Spleen (tissue), 7 donors: ENCODE measurements at regions not wholly inside any gene's neighbourhood (a gene's known extent, or its start where the extent isn't known, plus 50 kb on each side); places are given as distances from the start of the nearest gene placed in this dataset.

ENCODE experiments used
- POLR2AphosphoS5 ChIP-seq, 3 donors: sonication (generic); formaldehyde crosslinking; IDR thresholded peaks; one replicate each; pipeline ENCODE4 v1.5.1; 2017; ENCODE audit warnings: antibody characterized with exemption in 3 of 3
- TF ChIP-seq, protein P1 (sequence below), 11 experiments: fragments of 200-600 bp in 7 of 11; fragments of 450-650 bp in 4 of 11; sonication (generic) in 4 of 11; IDR thresholded peaks in 8 of 11; conservative IDR thresholded peaks in 3 of 11; 1 replicate in 7 of 11; 2 replicates in 4 of 11; pipeline versions ENCODE4 v1.4.0 to v1.8.0; 2016 to 2021; ENCODE audit warnings: antibody characterized with exemption in 11 of 11, inconsistent platforms in 4 of 11, mild to moderate bottlenecking in 1 of 11
- donor health status: DM: no; HTN: no; CAD: no; lungs with moderate emphysema.
- donor health status: DM: no; HTN: no; CAD: no.
- donor health status: DM: no; HTN: no; CAD: no.

DNA sequence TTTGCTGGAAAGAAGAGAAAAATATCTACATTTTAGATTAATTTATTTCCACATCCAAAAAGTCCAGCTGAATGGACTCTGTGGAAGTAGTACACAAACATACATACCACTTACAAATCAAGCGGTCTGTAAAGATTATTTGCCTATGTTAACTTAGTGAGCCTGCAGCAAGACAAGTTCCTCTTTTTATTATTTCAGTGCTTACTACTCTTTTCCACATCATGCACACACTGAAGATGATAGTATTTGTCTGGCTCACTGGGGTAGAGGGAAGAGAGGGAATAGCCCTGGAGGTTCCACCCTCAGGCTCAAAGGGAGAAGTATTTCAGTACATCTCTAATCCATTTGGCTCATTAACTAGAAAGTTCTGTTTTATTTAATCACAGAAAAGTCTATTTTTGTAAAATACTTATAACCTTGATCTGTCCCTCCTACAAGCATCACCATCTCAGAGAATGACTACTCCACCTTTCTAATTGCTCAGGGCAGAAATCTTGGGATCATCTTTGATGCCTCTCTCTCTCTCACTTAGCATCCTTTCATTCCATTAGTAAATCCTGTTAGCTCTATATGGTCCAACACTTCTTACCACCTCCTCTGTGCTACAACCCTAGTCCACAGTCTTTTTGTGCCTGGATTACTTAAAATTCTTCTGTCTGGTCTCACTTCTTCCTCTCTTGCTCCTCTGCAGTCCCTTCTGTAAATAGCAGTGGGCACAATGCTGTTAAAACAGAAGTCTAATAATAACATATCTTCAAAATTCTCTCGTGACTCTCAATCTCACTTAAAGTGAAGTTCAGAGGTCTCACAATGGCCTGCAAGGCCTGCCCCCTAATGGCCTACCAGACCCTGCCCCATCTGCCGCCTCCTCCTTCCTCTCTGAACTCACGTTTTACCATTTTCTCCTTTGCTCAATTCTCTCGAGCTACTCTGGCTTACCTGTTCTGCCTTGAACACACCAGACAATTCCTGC is 64.3 kb upstream of the CCDC6 start:
- TF ChIP-seq, protein P1, sequence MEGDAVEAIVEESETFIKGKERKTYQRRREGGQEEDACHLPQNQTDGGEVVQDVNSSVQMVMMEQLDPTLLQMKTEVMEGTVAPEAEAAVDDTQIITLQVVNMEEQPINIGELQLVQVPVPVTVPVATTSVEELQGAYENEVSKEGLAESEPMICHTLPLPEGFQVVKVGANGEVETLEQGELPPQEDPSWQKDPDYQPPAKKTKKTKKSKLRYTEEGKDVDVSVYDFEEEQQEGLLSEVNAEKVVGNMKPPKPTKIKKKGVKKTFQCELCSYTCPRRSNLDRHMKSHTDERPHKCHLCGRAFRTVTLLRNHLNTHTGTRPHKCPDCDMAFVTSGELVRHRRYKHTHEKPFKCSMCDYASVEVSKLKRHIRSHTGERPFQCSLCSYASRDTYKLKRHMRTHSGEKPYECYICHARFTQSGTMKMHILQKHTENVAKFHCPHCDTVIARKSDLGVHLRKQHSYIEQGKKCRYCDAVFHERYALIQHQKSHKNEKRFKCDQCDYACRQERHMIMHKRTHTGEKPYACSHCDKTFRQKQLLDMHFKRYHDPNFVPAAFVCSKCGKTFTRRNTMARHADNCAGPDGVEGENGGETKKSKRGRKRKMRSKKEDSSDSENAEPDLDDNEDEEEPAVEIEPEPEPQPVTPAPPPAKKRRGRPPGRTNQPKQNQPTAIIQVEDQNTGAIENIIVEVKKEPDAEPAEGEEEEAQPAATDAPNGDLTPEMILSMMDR (IDR thresholded peaks at IDR 0.05 in 8 of 11, conservative IDR thresholded peaks at IDR 0.05 in 3 of 11), result no peak
- no peak for TF ChIP-seq POLR2AphosphoS5 (IDR thresholded peaks at IDR 0.05)
